SK-N-SH treated with all-trans-retinoic acid at 6 μM for 48 hours (cell line): ENCODE measurements at regions not wholly inside any gene's neighbourhood (a gene's known extent, or its start where the extent isn't known, plus 50 kb on each side); places are given as distances from the start of the nearest gene placed in this dataset.

ENCODE experiments used
- ESRRG ChIP-seq: fragments of 250-450 bp; sonication (Bioruptor Pico); IDR thresholded peaks from 2 replicates; pipeline ENCODE4 v1.6.1; 2021; ENCODE audit warnings: mild to moderate bottlenecking
- GLIS3 ChIP-seq: fragments of 250-450 bp; sonication (Bioruptor Pico); IDR thresholded peaks from 2 replicates; pipeline ENCODE4 v1.5.0; 2020; ENCODE audit warnings: mild to moderate bottlenecking, moderate library complexity
- RARB ChIP-seq: fragments of 250-450 bp; sonication (Bioruptor Pico); IDR thresholded peaks from 2 replicates; pipeline ENCODE4 v1.8.0; 2021; ENCODE audit warnings: mild to moderate bottlenecking, moderate library complexity
- ZFP3 ChIP-seq: fragments of 250-450 bp; sonication (Bioruptor Pico); IDR thresholded peaks from 2 replicates; pipeline ENCODE4 v1.5.0; 2020; ENCODE audit warnings: mild to moderate bottlenecking, moderate library complexity

DNA sequence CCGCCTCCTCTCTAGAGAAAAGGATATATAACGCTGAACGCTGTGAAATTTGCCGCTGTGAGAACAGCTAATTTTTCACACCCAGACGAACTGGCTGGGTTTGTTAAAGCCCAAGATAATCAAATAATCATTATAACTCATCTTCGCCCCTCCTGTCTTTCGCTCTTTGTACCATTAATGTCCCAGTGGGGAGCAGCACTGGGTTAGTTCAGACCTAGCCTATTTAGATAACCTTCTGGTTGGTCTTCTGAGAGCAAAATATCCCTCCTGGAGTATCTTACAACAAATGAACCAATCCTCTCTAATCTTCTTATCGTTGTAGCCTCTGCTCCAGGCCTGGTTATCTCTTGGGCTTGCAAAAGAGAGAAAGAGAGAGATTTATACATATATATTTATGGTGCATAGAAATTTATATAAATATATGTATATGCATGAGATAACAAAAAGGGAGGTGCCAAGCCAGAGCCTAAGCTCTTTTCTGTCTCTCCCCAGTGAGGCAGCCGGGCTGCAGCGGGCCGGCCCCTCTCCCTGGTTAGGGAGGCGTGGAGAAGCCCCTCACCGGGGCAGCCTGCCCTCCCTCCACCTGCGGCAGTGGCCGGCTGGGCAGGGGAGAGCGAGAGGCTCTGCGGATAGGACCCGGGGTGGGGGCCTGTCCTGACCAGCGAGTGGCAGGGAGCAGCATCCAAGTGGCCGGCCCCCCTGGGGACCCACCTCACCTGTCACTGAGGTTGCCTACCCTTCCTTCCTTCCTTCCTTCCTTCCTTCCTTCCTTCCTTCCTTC is 202.0 kb upstream of the LHX5 start:
- TF ChIP-seq GLIS3 (CRISPR knock-in tag), result no peak
- no peak for TF ChIP-seq RARB (CRISPR knock-in tag)
- no peak for TF ChIP-seq ESRRG
- TF ChIP-seq ZFP3 (CRISPR knock-in tag), result no peak
